ENCODE measurements at regions not wholly inside any gene's neighbourhood (a gene's known extent, or its start where the extent isn't known, plus 50 kb on each side); places are given as distances from the start of the nearest gene placed in this dataset.

DNA sequence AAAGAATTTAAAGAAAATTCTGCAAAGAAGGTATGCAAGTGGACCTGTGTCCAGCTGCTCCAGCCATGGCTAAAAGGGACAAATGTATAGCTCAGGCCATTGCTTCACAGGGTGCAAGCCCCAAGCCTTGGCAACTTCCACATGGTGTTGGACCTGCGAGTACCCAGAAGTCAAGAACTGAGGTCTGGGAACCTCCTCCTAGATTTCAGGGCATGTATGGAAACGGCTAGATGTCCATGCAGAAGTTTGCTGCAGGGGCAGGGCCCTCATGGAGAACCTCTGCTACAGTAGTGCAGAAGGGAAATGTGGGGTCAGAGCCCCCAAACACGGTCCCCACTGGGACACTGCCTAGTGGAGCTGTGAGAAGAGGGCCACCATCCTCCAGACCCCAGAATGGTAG is 284.0 kb upstream of the RAB6C start:
- Histone ChIP-seq H3K27ac (replicated peaks) (no peak overlapping the region), H3K4me3 (replicated peaks; ENCODE audit: insufficient read depth, low read length) (no peak overlapping the region), H3K27me3 (ENCODE audit: insufficient read depth, poor library complexity, severe bottlenecking) (no peaks in the 10 kb centered on the region)
- DNase-seq (ENCODE audit: low read depth in 1 of 2, low spot score in 1 of 2), result no peak
- TF ChIP-seq, protein P1, sequence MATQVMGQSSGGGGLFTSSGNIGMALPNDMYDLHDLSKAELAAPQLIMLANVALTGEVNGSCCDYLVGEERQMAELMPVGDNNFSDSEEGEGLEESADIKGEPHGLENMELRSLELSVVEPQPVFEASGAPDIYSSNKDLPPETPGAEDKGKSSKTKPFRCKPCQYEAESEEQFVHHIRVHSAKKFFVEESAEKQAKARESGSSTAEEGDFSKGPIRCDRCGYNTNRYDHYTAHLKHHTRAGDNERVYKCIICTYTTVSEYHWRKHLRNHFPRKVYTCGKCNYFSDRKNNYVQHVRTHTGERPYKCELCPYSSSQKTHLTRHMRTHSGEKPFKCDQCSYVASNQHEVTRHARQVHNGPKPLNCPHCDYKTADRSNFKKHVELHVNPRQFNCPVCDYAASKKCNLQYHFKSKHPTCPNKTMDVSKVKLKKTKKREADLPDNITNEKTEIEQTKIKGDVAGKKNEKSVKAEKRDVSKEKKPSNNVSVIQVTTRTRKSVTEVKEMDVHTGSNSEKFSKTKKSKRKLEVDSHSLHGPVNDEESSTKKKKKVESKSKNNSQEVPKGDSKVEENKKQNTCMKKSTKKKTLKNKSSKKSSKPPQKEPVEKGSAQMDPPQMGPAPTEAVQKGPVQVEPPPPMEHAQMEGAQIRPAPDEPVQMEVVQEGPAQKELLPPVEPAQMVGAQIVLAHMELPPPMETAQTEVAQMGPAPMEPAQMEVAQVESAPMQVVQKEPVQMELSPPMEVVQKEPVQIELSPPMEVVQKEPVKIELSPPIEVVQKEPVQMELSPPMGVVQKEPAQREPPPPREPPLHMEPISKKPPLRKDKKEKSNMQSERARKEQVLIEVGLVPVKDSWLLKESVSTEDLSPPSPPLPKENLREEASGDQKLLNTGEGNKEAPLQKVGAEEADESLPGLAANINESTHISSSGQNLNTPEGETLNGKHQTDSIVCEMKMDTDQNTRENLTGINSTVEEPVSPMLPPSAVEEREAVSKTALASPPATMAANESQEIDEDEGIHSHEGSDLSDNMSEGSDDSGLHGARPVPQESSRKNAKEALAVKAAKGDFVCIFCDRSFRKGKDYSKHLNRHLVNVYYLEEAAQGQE (IDR thresholded peaks at IDR 0.05; ENCODE audit: insufficient replicate concordance, low read depth), result no peak
- no peak for TF ChIP-seq POLR2AphosphoS5 (IDR thresholded peaks at IDR 0.05; ENCODE audit: low read depth)
- no peak for TF ChIP-seq GABPA (IDR thresholded peaks at IDR 0.05; ENCODE audit: low read depth)
- no peak for TF ChIP-seq SPI1 (IDR thresholded peaks at IDR 0.05; ENCODE audit: borderline replicate concordance, low read depth)
- TF ChIP-seq, protein P2, sequence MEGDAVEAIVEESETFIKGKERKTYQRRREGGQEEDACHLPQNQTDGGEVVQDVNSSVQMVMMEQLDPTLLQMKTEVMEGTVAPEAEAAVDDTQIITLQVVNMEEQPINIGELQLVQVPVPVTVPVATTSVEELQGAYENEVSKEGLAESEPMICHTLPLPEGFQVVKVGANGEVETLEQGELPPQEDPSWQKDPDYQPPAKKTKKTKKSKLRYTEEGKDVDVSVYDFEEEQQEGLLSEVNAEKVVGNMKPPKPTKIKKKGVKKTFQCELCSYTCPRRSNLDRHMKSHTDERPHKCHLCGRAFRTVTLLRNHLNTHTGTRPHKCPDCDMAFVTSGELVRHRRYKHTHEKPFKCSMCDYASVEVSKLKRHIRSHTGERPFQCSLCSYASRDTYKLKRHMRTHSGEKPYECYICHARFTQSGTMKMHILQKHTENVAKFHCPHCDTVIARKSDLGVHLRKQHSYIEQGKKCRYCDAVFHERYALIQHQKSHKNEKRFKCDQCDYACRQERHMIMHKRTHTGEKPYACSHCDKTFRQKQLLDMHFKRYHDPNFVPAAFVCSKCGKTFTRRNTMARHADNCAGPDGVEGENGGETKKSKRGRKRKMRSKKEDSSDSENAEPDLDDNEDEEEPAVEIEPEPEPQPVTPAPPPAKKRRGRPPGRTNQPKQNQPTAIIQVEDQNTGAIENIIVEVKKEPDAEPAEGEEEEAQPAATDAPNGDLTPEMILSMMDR (IDR thresholded peaks at IDR 0.05; ENCODE audit: insufficient read depth, low read length), result no peak

DNA sequence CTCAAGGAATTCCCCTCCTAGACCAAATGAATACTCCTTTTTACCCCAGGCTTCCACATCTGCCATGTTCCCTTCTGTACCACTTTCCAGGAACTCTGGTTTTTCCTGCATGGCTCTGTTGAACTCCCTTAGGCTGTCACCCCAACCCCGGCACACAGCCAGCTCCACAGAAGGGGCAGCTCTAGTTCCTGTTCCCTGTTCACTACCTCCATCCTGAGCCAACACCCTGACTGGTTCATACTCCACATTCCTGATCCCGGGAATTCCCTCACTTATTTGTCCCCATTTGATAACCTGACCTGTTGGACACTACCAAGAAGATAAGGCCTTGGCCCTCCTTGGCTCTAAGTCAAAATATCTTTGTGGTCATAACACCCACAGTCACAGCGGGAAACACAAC is 280.9 kb upstream of the RAB6C start:
- Histone ChIP-seq H3K4me3 (replicated peaks; ENCODE audit: insufficient read depth, low read length) (no peak overlapping the region), H3K27ac (replicated peaks) (no peak overlapping the region), H3K27me3 (ENCODE audit: insufficient read depth, poor library complexity, severe bottlenecking) (no peaks in the 10 kb centered on the region)
- DNase-seq (ENCODE audit: low read depth in 1 of 2, low spot score in 1 of 2), result no peak
- TF ChIP-seq GABPA (IDR thresholded peaks at IDR 0.05; ENCODE audit: low read depth) (no peak), SPI1 (IDR thresholded peaks at IDR 0.05; ENCODE audit: borderline replicate concordance, low read depth) (no peak), POLR2AphosphoS5 (IDR thresholded peaks at IDR 0.05; ENCODE audit: low read depth) (no peak)
- TF ChIP-seq, protein P1 (IDR thresholded peaks at IDR 0.05; ENCODE audit: insufficient replicate concordance, low read depth), result no peak
- TF ChIP-seq, protein P2 (IDR thresholded peaks at IDR 0.05; ENCODE audit: insufficient read depth, low read length), result no peak

DNA sequence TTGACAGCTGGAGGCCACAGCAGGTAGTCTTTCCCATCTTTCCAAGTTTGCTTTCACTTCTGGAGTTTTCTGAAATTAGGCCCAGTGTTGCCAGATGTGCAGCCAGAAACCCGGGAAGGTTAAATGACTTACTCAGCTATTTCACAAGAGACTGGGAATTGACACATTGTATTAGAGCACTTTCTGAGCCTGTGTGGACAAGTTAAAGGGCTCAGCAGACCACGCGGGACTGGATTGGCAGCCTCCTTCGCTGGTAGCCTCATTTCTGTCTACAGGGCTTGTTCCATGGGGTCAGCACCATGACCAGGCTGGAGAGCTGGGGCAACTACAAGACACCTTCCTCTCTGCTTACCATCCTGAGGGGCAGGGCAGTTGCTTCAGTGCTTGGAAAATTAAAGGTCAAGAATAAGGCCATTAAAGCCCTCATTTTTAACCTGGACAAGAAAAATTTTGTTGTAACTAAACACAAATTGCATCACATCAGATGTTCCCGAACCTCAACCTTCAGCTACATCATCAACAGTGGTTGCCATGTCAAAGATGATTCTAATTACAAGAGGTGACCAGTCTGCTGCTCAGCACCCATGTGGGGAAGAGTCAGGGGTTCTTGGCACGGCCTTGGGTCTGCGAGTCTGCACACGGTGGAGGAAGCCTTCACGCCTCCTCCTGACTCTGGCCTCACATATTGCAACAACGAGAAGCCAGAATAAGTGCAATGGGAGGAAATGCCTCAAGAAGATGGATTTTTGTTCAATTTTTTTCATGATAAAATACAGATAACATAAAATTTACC is 279.5 kb upstream of the RAB6C start:
- TF ChIP-seq, protein P1 (IDR thresholded peaks at IDR 0.05; ENCODE audit: insufficient replicate concordance, low read depth), result no peak
- TF ChIP-seq, protein P2 (IDR thresholded peaks at IDR 0.05; ENCODE audit: insufficient read depth, low read length), result no peak
- no peak for TF ChIP-seq POLR2AphosphoS5 (IDR thresholded peaks at IDR 0.05; ENCODE audit: low read depth)
- no peak for TF ChIP-seq SPI1 (IDR thresholded peaks at IDR 0.05; ENCODE audit: borderline replicate concordance, low read depth)
- no peak for TF ChIP-seq GABPA (IDR thresholded peaks at IDR 0.05; ENCODE audit: low read depth)
- H3K27ac ChIP-seq (replicated peaks), result no peak overlapping the region
- H3K27me3 ChIP-seq (ENCODE audit: insufficient read depth, poor library complexity, severe bottlenecking), result no peaks in the 10 kb centered on the region
- H3K4me3 ChIP-seq (replicated peaks; ENCODE audit: insufficient read depth, low read length), result no peak overlapping the region
- no peak for DNase-seq (ENCODE audit: low read depth in 1 of 2, low spot score in 1 of 2)

Data from HL-60 (cell line).